Kidney (tissue), 13 donors: ENCODE measurements at regions not wholly inside any gene's neighbourhood (a gene's known extent, or its start where the extent isn't known, plus 50 kb on each side); places are given as distances from the start of the nearest gene placed in this dataset.

Source experiments
- DNase-seq, 5 donors: peaks; one replicate each; pipeline ENCODE4 v3.0.0-alpha.2; 2013 to 2020
- FAIRE-seq: peaks from 2 replicates; lab custom pipeline; 2012; peaks lifted over from hg19 to GRCh38; lab: Jason Lieb, UNC
- H3K27ac ChIP-seq, 2 donors: one replicate each; pipeline ENCODE4 v1.7.0; 2013; ENCODE audit warnings: low read depth in 2 of 2, low read length in 2 of 2, inconsistent platforms in 1 of 2
- H3K27me3 ChIP-seq: one replicate; pipeline ENCODE4 v1.7.1; 2013; ENCODE audit warnings: low read length, inconsistent platforms; ENCODE audit not compliant: control insufficient read depth, insufficient read depth
- H3K36me3 ChIP-seq, 3 donors: one replicate each; pipeline versions ENCODE4 v1.7.0 to v1.7.1; 2013; ENCODE audit warnings: low read length in 3 of 3, control low read depth in 1 of 3, inconsistent platforms in 1 of 3; ENCODE audit not compliant: insufficient read depth in 3 of 3, control insufficient read depth in 2 of 3
- H3K4me1 ChIP-seq, 3 donors: one replicate each; pipeline versions ENCODE4 v1.7.0 to v1.7.1; 2013; ENCODE audit warnings: low read length in 3 of 3, inconsistent platforms in 1 of 3, low read depth in 1 of 3; ENCODE audit not compliant: control insufficient read depth in 2 of 3, insufficient read depth in 2 of 3
- H3K4me3 ChIP-seq, 3 donors: one replicate each; pipeline versions ENCODE4 v1.7.0 to v1.8.1; 2013; ENCODE audit warnings: low read length in 3 of 3, control low read depth in 1 of 3, inconsistent platforms in 1 of 3
- H3K9ac ChIP-seq, 3 donors: one replicate each; pipeline versions ENCODE4 v1.7.0 to v1.7.1; 2013; ENCODE audit warnings: low read length in 3 of 3, control low read depth in 1 of 3, inconsistent platforms in 1 of 3
- H3K9me3 ChIP-seq, 3 donors: one replicate each; pipeline versions ENCODE4 v1.7.0 to v1.7.1; 2013; ENCODE audit warnings: low read length in 3 of 3, control low read depth in 1 of 3, inconsistent platforms in 1 of 3; ENCODE audit not compliant: control insufficient read depth in 2 of 3, insufficient read depth in 1 of 3
- intact Hi-C: fragments of 100-400 bp; cut with DNase I; formaldehyde crosslinking; loops from one replicate; pipeline ENCODE4 v1.11.1; 2022
- TF ChIP-seq, protein P1 (sequence below): IDR thresholded peaks from 3 replicates; pipeline ENCODE4 v1.5.1; 2012; ENCODE audit warnings: mild to moderate bottlenecking, moderate library complexity, borderline replicate concordance; ENCODE audit not compliant: insufficient read depth; ENCODE audit errors: extremely low read depth
- donor health status: control.
- donor health status: control.
- donor health status: control.
- donor health status: control.
- donor health status: control.
- donor health status: DM: yes; HTN: yes; CAD: no.
- donor health status: Normal renal cell carcinoma (clear cell type).

GRCh38 chr2:164024396-164024795 is 288.6 kb upstream of the FIGN start:
- intact Hi-C loops: no loop called here
- H3K27me3 ChIP-seq: no peaks in the 10 kb centered on the region
- H3K9me3 ChIP-seq: no peaks in the 10 kb centered on the region
- H3K9ac ChIP-seq: no peak overlapping the region
- no peak overlapping the region for H3K4me3 ChIP-seq
- no peaks in the 10 kb centered on the region for H3K4me1 ChIP-seq
- no peaks in the 10 kb centered on the region for H3K36me3 ChIP-seq
- TF ChIP-seq, protein P1, sequence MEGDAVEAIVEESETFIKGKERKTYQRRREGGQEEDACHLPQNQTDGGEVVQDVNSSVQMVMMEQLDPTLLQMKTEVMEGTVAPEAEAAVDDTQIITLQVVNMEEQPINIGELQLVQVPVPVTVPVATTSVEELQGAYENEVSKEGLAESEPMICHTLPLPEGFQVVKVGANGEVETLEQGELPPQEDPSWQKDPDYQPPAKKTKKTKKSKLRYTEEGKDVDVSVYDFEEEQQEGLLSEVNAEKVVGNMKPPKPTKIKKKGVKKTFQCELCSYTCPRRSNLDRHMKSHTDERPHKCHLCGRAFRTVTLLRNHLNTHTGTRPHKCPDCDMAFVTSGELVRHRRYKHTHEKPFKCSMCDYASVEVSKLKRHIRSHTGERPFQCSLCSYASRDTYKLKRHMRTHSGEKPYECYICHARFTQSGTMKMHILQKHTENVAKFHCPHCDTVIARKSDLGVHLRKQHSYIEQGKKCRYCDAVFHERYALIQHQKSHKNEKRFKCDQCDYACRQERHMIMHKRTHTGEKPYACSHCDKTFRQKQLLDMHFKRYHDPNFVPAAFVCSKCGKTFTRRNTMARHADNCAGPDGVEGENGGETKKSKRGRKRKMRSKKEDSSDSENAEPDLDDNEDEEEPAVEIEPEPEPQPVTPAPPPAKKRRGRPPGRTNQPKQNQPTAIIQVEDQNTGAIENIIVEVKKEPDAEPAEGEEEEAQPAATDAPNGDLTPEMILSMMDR: no peak
- H3K27ac ChIP-seq: no peak overlapping the region
- FAIRE-seq (no peak), DNase-seq (no peak)

- Histone ChIP-seq H3K4me1 (no peaks in the 10 kb centered on the region), H3K4me3 (no peak overlapping the region), H3K9me3 (no peaks in the 10 kb centered on the region), H3K9ac (no peak overlapping the region), H3K27me3 (no peaks in the 10 kb centered on the region), H3K36me3 (no peaks in the 10 kb centered on the region), H3K27ac (no peak overlapping the region)
- no peak for DNase-seq
- FAIRE-seq: no peak
- intact Hi-C loops: no loop called here
- TF ChIP-seq, protein P1: no peak
Measured at GRCh38 chr2:164023896-164024295, 288.1 kb upstream of the FIGN start.

GRCh38 chr2:164015328-164016123 is 279.7 kb upstream of the FIGN start:
- TF ChIP-seq, protein P1: no peak
- H3K9me3 ChIP-seq: no peaks in the 10 kb centered on the region
- peak overlapping the region in 1 of 3 donors; percentile 4 for H3K9ac ChIP-seq
- no peak overlapping the region for H3K27ac ChIP-seq
- FAIRE-seq: no peak
- DNase-seq: peak in 4 of 5 donors; percentile 75 to 94 (median 87)
- no peaks in the 10 kb centered on the region for H3K36me3 ChIP-seq
- H3K27me3 ChIP-seq: no peaks in the 10 kb centered on the region
- intact Hi-C loops: no loop called here
- peak overlapping the region; percentile 8 to 55 (median 21) for H3K4me3 ChIP-seq
- H3K4me1 ChIP-seq: peaks cover 0 to 4% (median 3%) of the 10 kb centered on the region in 3 donors
